Mesendoderm (in vitro differentiated cells): ENCODE measurements at regions not wholly inside any gene's neighbourhood (a gene's known extent, or its start where the extent isn't known, plus 50 kb on each side); places are given as distances from the start of the nearest gene placed in this dataset.

Source experiments
- DNase-seq: peaks from one replicate; pipeline ENCODE4 v3.0.0; 2013
- H2AK5ac ChIP-seq: 2 replicates; pipeline ENCODE4 v1.6.1; 2013; ENCODE audit warnings: low read length, inconsistent platforms
- H2BK120ac ChIP-seq: 2 replicates; pipeline ENCODE4 v1.6.1; 2013; ENCODE audit warnings: low read depth, mild to moderate bottlenecking, low read length, moderate library complexity, mixed read lengths
- H2BK15ac ChIP-seq: replicated peaks from 2 replicates; pipeline ENCODE4 v1.6.1; 2013; ENCODE audit warnings: low read depth, mild to moderate bottlenecking, moderate library complexity
- H2BK5ac ChIP-seq: 2 replicates; pipeline ENCODE4 v1.6.1; 2013; ENCODE audit warnings: low read length, inconsistent platforms
- H3K18ac ChIP-seq: 2 replicates; pipeline ENCODE4 v1.6.1; 2013; ENCODE audit warnings: mild to moderate bottlenecking, low read length, mixed read lengths
- H3K23ac ChIP-seq: one replicate; pipeline ENCODE4 v1.6.1; 2013; ENCODE audit warnings: low read length
- H3K27ac ChIP-seq: 2 replicates; pipeline ENCODE4 v1.5.1; 2013; ENCODE audit warnings: low read depth, mild to moderate bottlenecking, inconsistent platforms, low read length, moderate library complexity
- H3K27me3 ChIP-seq: 2 replicates; pipeline ENCODE4 v1.6.1; 2013; ENCODE audit warnings: low read length, control low read depth, mild to moderate bottlenecking, inconsistent platforms; ENCODE audit not compliant: insufficient read depth, poor library complexity
- H3K36me3 ChIP-seq: 2 replicates; pipeline ENCODE4 v1.6.1; 2013; ENCODE audit warnings: low read length, inconsistent platforms; ENCODE audit not compliant: control insufficient read depth, insufficient read depth
- H3K4ac ChIP-seq: one replicate; pipeline ENCODE4 v1.6.1; 2013; ENCODE audit warnings: low read depth, mild to moderate bottlenecking, low read length, moderate library complexity
- H3K4me1 ChIP-seq: 2 replicates; pipeline ENCODE4 v1.6.1; 2013; ENCODE audit warnings: low read depth, low read length, inconsistent platforms; ENCODE audit not compliant: control insufficient read depth
- H3K4me2 ChIP-seq: 2 replicates; pipeline ENCODE4 v1.6.1; 2013; ENCODE audit warnings: low read length
- H3K4me3 ChIP-seq: 2 replicates; pipeline ENCODE4 v1.5.1; 2013; ENCODE audit warnings: mild to moderate bottlenecking, low read length
- H3K56ac ChIP-seq: one replicate; pipeline ENCODE4 v1.6.1; 2013; ENCODE audit warnings: low read length
- H3K79me1 ChIP-seq: 2 replicates; pipeline ENCODE4 v1.6.1; 2013; ENCODE audit warnings: low read length, inconsistent platforms
- H3K79me2 ChIP-seq: 2 replicates; pipeline ENCODE4 v1.6.1; 2013; ENCODE audit warnings: mild to moderate bottlenecking, low read length; ENCODE audit not compliant: control insufficient read depth, insufficient read depth
- H3K9ac ChIP-seq: 2 replicates; pipeline ENCODE4 v1.6.1; 2013; ENCODE audit warnings: low read length, inconsistent platforms
- H4K5ac ChIP-seq: one replicate; pipeline ENCODE4 v1.6.1; 2013; ENCODE audit warnings: low read length
- H4K8ac ChIP-seq: one replicate; pipeline ENCODE4 v1.6.1; 2013; ENCODE audit warnings: low read depth, mild to moderate bottlenecking, control low read depth, low read length, moderate library complexity
- WGBS: extraction: QIAGEN DNeasy Blood & Tissue Kit; methylation state at CpG from one replicate; pipeline ENCODE4 v1.1.7; 2013; ENCODE audit warnings: low lambda C conversion rate, missing lambda C conversion rate; ENCODE audit not compliant: insufficient coverage; ENCODE audit errors: extremely low coverage; 5-methylcytosine and 5-hydroxymethylcytosine counted together

- no CpG with 5 or more reads among the region's 5 CpGs for WGBS
- no peak overlapping the region for H4K8ac ChIP-seq
- H3K4me3 ChIP-seq, result no peak overlapping the region
- H3K4me2 ChIP-seq, result no peak overlapping the region
- H2BK120ac ChIP-seq, result no peak overlapping the region
- H3K36me3 ChIP-seq, result no peaks in the 10 kb centered on the region
- no peaks in the 10 kb centered on the region for H3K4me1 ChIP-seq
- no peak overlapping the region for H4K5ac ChIP-seq
- no peak overlapping the region for H3K18ac ChIP-seq
- no peaks in the 10 kb centered on the region for H3K79me1 ChIP-seq
- DNase-seq, result no peak
- no peak overlapping the region for H2BK5ac ChIP-seq
- H3K27ac ChIP-seq, result no peak overlapping the region
- no peak overlapping the region for H3K23ac ChIP-seq
- H3K4ac ChIP-seq, result no peak overlapping the region
- H2BK15ac ChIP-seq, result no peak overlapping the region
- H3K27me3 ChIP-seq, result no peaks in the 10 kb centered on the region
- no peak overlapping the region for H3K56ac ChIP-seq
- no peak overlapping the region for H3K9ac ChIP-seq
- no peaks in the 10 kb centered on the region for H3K79me2 ChIP-seq
- H2AK5ac ChIP-seq, result no peak overlapping the region
These were observed 998.0 kb downstream of the DSC3 start for GRCh38 chr18:30044496-30044895.

GRCh38 chr18:30039201-30039600, 1003.3 kb downstream of the DSC3 start:
- Histone ChIP-seq H3K23ac (no peak overlapping the region), H3K4ac (no peak overlapping the region), H3K27me3 (no peaks in the 10 kb centered on the region), H3K79me2 (no peaks in the 10 kb centered on the region), H3K79me1 (no peaks in the 10 kb centered on the region), H3K4me2 (no peak overlapping the region), H2AK5ac (no peak overlapping the region), H3K18ac (no peak overlapping the region), H3K36me3 (no peaks in the 10 kb centered on the region), H3K56ac (no peak overlapping the region), H4K5ac (no peak overlapping the region), H3K4me1 (no peaks in the 10 kb centered on the region), H2BK15ac (no peak overlapping the region), H2BK5ac (no peak overlapping the region), H4K8ac (no peak overlapping the region), H3K9ac (no peak overlapping the region), H3K4me3 (no peak overlapping the region), H2BK120ac (no peak overlapping the region), H3K27ac (no peak overlapping the region)
- DNase-seq, result no peak

- Histone ChIP-seq H3K4ac (no peak overlapping the region), H3K4me1 (no peaks in the 10 kb centered on the region), H2BK5ac (no peak overlapping the region), H3K56ac (no peak overlapping the region), H2BK120ac (no peak overlapping the region), H3K23ac (no peak overlapping the region), H4K8ac (no peak overlapping the region), H3K36me3 (no peaks in the 10 kb centered on the region), H2BK15ac (no peak overlapping the region), H3K4me2 (no peak overlapping the region), H3K27ac (no peak overlapping the region), H3K79me2 (no peaks in the 10 kb centered on the region), H3K79me1 (no peaks in the 10 kb centered on the region), H3K27me3 (no peaks in the 10 kb centered on the region), H2AK5ac (no peak overlapping the region), H3K4me3 (no peak overlapping the region), H3K9ac (no peak overlapping the region), H4K5ac (no peak overlapping the region), H3K18ac (no peak overlapping the region)
- WGBS, result no CpG with 5 or more reads among the region's 3 CpGs
- DNase-seq, result no peak
These were observed 1007.7 kb downstream of the DSC3 start for GRCh38 chr18:30034818-30035217.

- WGBS, result no CpG with 5 or more reads among the region's 2 CpGs
These were observed 1026.4 kb downstream of the DSC3 start for GRCh38 chr18:30016179-30016578.

GRCh38 chr18:30004965-30005364, 1037.6 kb downstream of the DSC3 start:
- H2BK120ac ChIP-seq, result no peak overlapping the region
- H3K79me2 ChIP-seq, result no peaks in the 10 kb centered on the region
- no peak overlapping the region for H3K4me2 ChIP-seq
- H2BK15ac ChIP-seq, result no peak overlapping the region
- DNase-seq, result no peak
- no peaks in the 10 kb centered on the region for H3K79me1 ChIP-seq
- no peak overlapping the region for H4K8ac ChIP-seq
- H3K4me3 ChIP-seq, result no peak overlapping the region
- no peaks in the 10 kb centered on the region for H3K36me3 ChIP-seq
- no peak overlapping the region for H2BK5ac ChIP-seq
- H2AK5ac ChIP-seq, result no peak overlapping the region
- H3K27ac ChIP-seq, result no peak overlapping the region
- H3K56ac ChIP-seq, result no peak overlapping the region
- no peak overlapping the region for H3K18ac ChIP-seq
- no peaks in the 10 kb centered on the region for H3K4me1 ChIP-seq
- H3K4ac ChIP-seq, result no peak overlapping the region
- no peaks in the 10 kb centered on the region for H3K27me3 ChIP-seq
- no peak overlapping the region for H3K23ac ChIP-seq
- no peak overlapping the region for H4K5ac ChIP-seq
- no CpG with 5 or more reads among the region's 1 CpG for WGBS
- no peak overlapping the region for H3K9ac ChIP-seq

More at GRCh38 chr18:30016179-30016578, 1026.4 kb downstream of the DSC3 start:
- Histone ChIP-seq H3K27ac (no peak overlapping the region), H3K79me2 (no peaks in the 10 kb centered on the region), H3K4me2 (no peak overlapping the region), H4K8ac (no peak overlapping the region), H3K4ac (no peak overlapping the region), H3K27me3 (no peaks in the 10 kb centered on the region), H3K4me3 (no peak overlapping the region), H3K23ac (no peak overlapping the region), H2BK15ac (no peak overlapping the region), H2AK5ac (no peak overlapping the region), H3K9ac (no peak overlapping the region), H2BK120ac (no peak overlapping the region), H3K56ac (no peak overlapping the region), H3K4me1 (peaks cover 2% of the 10 kb centered on the region), H3K79me1 (no peaks in the 10 kb centered on the region), H3K36me3 (no peaks in the 10 kb centered on the region), H4K5ac (no peak overlapping the region), H3K18ac (no peak overlapping the region), H2BK5ac (no peak overlapping the region)
- peak; percentile 78 for DNase-seq

- Histone ChIP-seq H3K79me1 (no peaks in the 10 kb centered on the region), H3K27ac (no peak overlapping the region), H2BK15ac (no peak overlapping the region), H2BK120ac (no peak overlapping the region), H3K18ac (no peak overlapping the region), H3K4ac (no peak overlapping the region), H3K56ac (no peak overlapping the region), H3K9ac (no peak overlapping the region), H3K4me3 (no peak overlapping the region), H3K4me1 (no peaks in the 10 kb centered on the region), H2BK5ac (no peak overlapping the region), H3K4me2 (no peak overlapping the region), H3K79me2 (no peaks in the 10 kb centered on the region), H2AK5ac (no peak overlapping the region), H3K27me3 (no peaks in the 10 kb centered on the region), H4K5ac (no peak overlapping the region), H4K8ac (no peak overlapping the region), H3K36me3 (no peaks in the 10 kb centered on the region), H3K23ac (no peak overlapping the region)
- DNase-seq, result no peak
- WGBS, result no CpG with 5 or more reads among the region's 1 CpG
These were observed 1060.3 kb downstream of the DSC3 start for GRCh38 chr18:29982218-29982617.
